Panc1 (cell line): ENCODE measurements at regions not wholly inside any gene's neighbourhood (a gene's known extent, or its start where the extent isn't known, plus 50 kb on each side); places are given as distances from the start of the nearest gene placed in this dataset.

ENCODE experiments used
- ATAC-seq: fragments of 200-7000 bp; cut with Tn5 transposase; 2 replicates; pipeline ENCODE4 v1.9.1; 2020; ENCODE audit warnings: mild to moderate bottlenecking, moderate library complexity
- BruUV-seq: library from RNA; stranded (reverse); fragments of 400-500 nt; replicated peaks from 2 replicates; lab custom pipeline; 2021; lab: Mats Ljungman, UMichigan
- CTCF ChIA-PET: fragments of 300-600 bp; sonication (Branson Sonifier 250); formaldehyde crosslinking; loops from one replicate; lab custom pipeline; 2022; ENCODE audit warnings: antibody characterized with exemption; lab: Charles Lee
- POLR2A ChIA-PET: fragments of 300-600 bp; sonication (Branson Sonifier 250); formaldehyde crosslinking; loops from one replicate; lab custom pipeline; 2022; ENCODE audit warnings: antibody characterized with exemption; lab: Charles Lee
- DNase-seq: peaks from one replicate; pipeline ENCODE4 v3.0.0-alpha.2; 2010; ENCODE audit warnings: low read depth, low spot score
- H3K27ac ChIP-seq: 2 replicates; pipeline ENCODE4 v1.5.1; 2011; ENCODE audit warnings: mild to moderate bottlenecking, low read length, inconsistent platforms
- H3K27me3 ChIP-seq: fragments of 200-500 bp; sonication (Bioruptor generic); 2 replicates; pipeline ENCODE4 v1.6.0; 2014; ENCODE audit warnings: low read length, inconsistent platforms; ENCODE audit not compliant: control insufficient read depth, insufficient read depth
- H3K36me3 ChIP-seq: fragments of 200-500 bp; sonication (Bioruptor generic); 2 replicates; pipeline ENCODE4 v1.5.1; 2014; ENCODE audit warnings: inconsistent platforms, mild to moderate bottlenecking, low read length, moderate library complexity; ENCODE audit not compliant: control insufficient read depth, insufficient read depth
- H3K4me1 ChIP-seq: 2 replicates; pipeline ENCODE4 v1.5.1; 2011; ENCODE audit warnings: inconsistent platforms, mild to moderate bottlenecking, low read length, moderate library complexity; ENCODE audit not compliant: control insufficient read depth, insufficient read depth
- H3K4me3 ChIP-seq, 2 experiments: 2 replicates each; pipeline ENCODE4 v1.5.1; 2011 to 2012; ENCODE audit warnings: low read depth in 2 of 2, low read length in 2 of 2, mild to moderate bottlenecking in 2 of 2, inconsistent platforms in 1 of 2, moderate library complexity in 1 of 2
- H3K9me3 ChIP-seq: fragments of 200-500 bp; sonication (Bioruptor generic); 2 replicates; pipeline ENCODE4 v1.5.1; 2014; ENCODE audit warnings: low read depth, mild to moderate bottlenecking, inconsistent platforms, low read length, moderate library complexity; ENCODE audit not compliant: control insufficient read depth, insufficient read depth
- CTCF ChIP-seq: fragments of 450-650 bp; IDR thresholded peaks from 2 replicates; pipeline ENCODE4 v1.5.1; 2017; ENCODE audit warnings: mild to moderate bottlenecking
- POLR2AphosphoS5 ChIP-seq: IDR thresholded peaks from 2 replicates; pipeline ENCODE4 v1.6.1; 2012; ENCODE audit warnings: mild to moderate bottlenecking, low read depth, low read length, moderate library complexity
- REST ChIP-seq, 2 experiments: IDR thresholded peaks; 2 replicates each; pipeline ENCODE4 v1.6.1; 2011 to 2012; ENCODE audit warnings: low read depth in 2 of 2, control low read depth in 1 of 2, low read length in 1 of 2, mild to moderate bottlenecking in 1 of 2, moderate library complexity in 1 of 2; ENCODE audit not compliant: insufficient read depth in 1 of 2
- SIN3A ChIP-seq: IDR thresholded peaks from 2 replicates; pipeline ENCODE4 v1.6.1; 2012; ENCODE audit warnings: low read depth, mild to moderate bottlenecking, low read length, moderate library complexity, borderline replicate concordance; ENCODE audit not compliant: insufficient read depth
- TCF7L2 ChIP-seq: IDR thresholded peaks from 2 replicates; pipeline ENCODE4 v1.6.1; 2011; ENCODE audit warnings: mild to moderate bottlenecking, low read depth, low read length, inconsistent platforms
- in situ Hi-C: cut with HindIII; loops from 2 replicates; pipeline ENCODE4 v1.10.0; 2016; ENCODE audit warnings: low sequenced_read_pairs, low pct_unique_long_range_greater_than_20kb
- intact Hi-C: fragments of 100-400 bp; cut with micrococcal nuclease; formaldehyde crosslinking; loops from one replicate; pipeline ENCODE4 v1.10.0; 2022; ENCODE audit not compliant: unreplicated experiment

DNA sequence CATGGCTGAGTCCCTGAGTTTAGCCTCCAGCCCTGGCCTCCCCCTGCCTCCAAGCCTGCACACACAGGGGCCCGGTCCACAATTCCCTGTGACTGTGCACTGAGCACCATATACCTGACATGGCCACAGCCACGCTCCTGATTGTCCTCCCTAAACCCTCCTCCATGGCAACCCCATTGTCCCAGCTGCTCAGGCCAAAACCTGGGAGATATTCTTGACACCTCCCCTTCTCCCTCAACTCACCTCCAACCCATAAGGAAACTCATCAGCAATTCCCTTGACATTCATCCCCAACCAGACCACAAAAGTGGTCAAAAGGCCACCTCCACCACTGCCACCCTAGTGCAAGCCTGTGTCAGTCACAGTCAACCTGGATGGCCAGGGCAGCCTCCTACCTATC is 107.5 kb upstream of the MVB12B start:
- Histone ChIP-seq H3K4me3 (no peak overlapping the region), H3K27ac (no peak overlapping the region), H3K36me3 (no peaks in the 10 kb centered on the region), H3K27me3 (no peaks in the 10 kb centered on the region), H3K9me3 (no peaks in the 10 kb centered on the region), H3K4me1 (no peaks in the 10 kb centered on the region)
- BruUV-seq = no TSS peak
- DNase-seq = no peak
- intact Hi-C loops (no loop called here), in situ Hi-C loops (no loop called here)
- ATAC-seq = no peak
- POLR2A ChIA-PET = no interaction called here
- CTCF ChIA-PET = no interaction called here
- TF ChIP-seq POLR2AphosphoS5 (no peak), TCF7L2 (no peak), REST (IDR thresholded peaks at IDR 0.05; ENCODE audit: insufficient read depth in 1 of 2, low read depth in 2 of 2, low read length in 1 of 2) (no peak), CTCF (no peak), SIN3A (no peak)

DNA sequence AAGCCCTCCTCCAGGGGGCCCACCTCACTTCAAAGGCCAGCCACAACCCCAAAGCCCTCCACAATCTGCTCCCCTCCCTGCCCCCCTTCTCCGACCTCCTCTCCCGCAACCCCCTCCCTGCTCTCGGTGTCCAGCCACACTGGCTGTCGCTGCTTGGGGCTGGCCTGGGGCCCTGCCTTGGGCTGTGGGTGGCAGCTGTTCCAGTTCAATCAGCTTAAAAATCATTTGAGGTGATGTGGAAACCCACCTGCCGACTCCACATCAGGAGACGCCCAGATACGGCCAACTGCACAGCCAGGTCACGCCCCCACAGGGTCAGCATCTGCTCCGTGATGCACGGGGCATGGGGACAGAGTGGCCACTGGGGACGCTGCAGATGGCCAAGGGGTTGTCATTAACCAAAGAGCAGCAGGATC is 107.0 kb upstream of the MVB12B start:
- DNase-seq (no peak), ATAC-seq (no peak)
- Histone ChIP-seq H3K36me3 (no peaks in the 10 kb centered on the region), H3K9me3 (no peaks in the 10 kb centered on the region), H3K4me3 (no peak overlapping the region), H3K4me1 (no peaks in the 10 kb centered on the region), H3K27me3 (no peaks in the 10 kb centered on the region), H3K27ac (no peak overlapping the region)
- intact Hi-C loops (no loop called here), in situ Hi-C loops (no loop called here)
- no TSS peak for BruUV-seq
- ChIA-PET POLR2A (no interaction called here), CTCF (no interaction called here)
- TF ChIP-seq POLR2AphosphoS5 = no peak

GRCh38 chr9:126221480-126221879 is 105.1 kb upstream of the MVB12B start:
- Histone ChIP-seq H3K27ac (no peak overlapping the region), H3K4me3 (no peak overlapping the region), H3K4me1 (no peaks in the 10 kb centered on the region), H3K36me3 (no peaks in the 10 kb centered on the region), H3K27me3 (no peaks in the 10 kb centered on the region), H3K9me3 (no peaks in the 10 kb centered on the region)
- ATAC-seq (no peak), DNase-seq (no peak)
- in situ Hi-C loops (no loop called here), intact Hi-C loops (no loop called here)
- ChIA-PET POLR2A (no interaction called here), CTCF (no interaction called here)
- BruUV-seq = no TSS peak
- TF ChIP-seq REST (IDR thresholded peaks at IDR 0.05; ENCODE audit: insufficient read depth in 1 of 2, low read depth in 2 of 2, low read length in 1 of 2) = no peak
- TF ChIP-seq TCF7L2 = no peak
- no peak for TF ChIP-seq SIN3A
- TF ChIP-seq POLR2AphosphoS5 = no peak
